CD4-positive, alpha-beta T cell (primary cell): ENCODE measurements at regions not wholly inside any gene's neighbourhood (a gene's known extent, or its start where the extent isn't known, plus 50 kb on each side); places are given as distances from the start of the nearest gene placed in this dataset.

Experiments
- ATAC-seq: fragments of 200-7000 bp; cut with Tn5 transposase; one replicate; pipeline ENCODE4 v1.10.0; 2022; ENCODE audit warnings: mild to moderate bottlenecking; ENCODE audit not compliant: poor library complexity
- CTCF ChIA-PET: fragments of 350-600 bp; sonication (Branson Sonifier 250); formaldehyde crosslinking; loops from one replicate; lab custom pipeline; 2021; ENCODE audit warnings: antibody characterized with exemption, inconsistent platforms; lab: Charles Lee
- POLR2A ChIA-PET: fragments of 350-600 bp; sonication (Branson Sonifier 250); formaldehyde crosslinking; loops from one replicate; lab custom pipeline; 2021; ENCODE audit warnings: antibody characterized with exemption, inconsistent platforms; lab: Charles Lee
- DNase-seq, 14 experiments: peaks; one replicate each; pipeline ENCODE4 v3.0.0-alpha.2; 2013 to 2020; ENCODE audit warnings: mixed read lengths in 2 of 14
- H3K27ac ChIP-seq, 2 donors: one replicate each; pipeline versions ENCODE4 v1.5.1 to v1.7.0; 2013; ENCODE audit warnings: low read length in 2 of 2, low read depth in 1 of 2, mild to moderate bottlenecking in 1 of 2
- H3K27me3 ChIP-seq, 2 experiments: 1 replicate in 1 of 2; 2 replicates in 1 of 2; pipeline versions ENCODE4 v1.6.1 to v1.7.0; 2013; ENCODE audit warnings: low read length in 2 of 2, control low read depth in 1 of 2, mild to moderate bottlenecking in 1 of 2, moderate library complexity in 1 of 2; ENCODE audit not compliant: insufficient read depth in 2 of 2, control insufficient read depth in 1 of 2
- H3K36me3 ChIP-seq: one replicate; pipeline ENCODE4 v1.6.1; 2013; ENCODE audit warnings: low read length, control low read depth; ENCODE audit not compliant: insufficient read depth
- H3K4me1 ChIP-seq: one replicate; pipeline ENCODE4 v1.6.1; 2013; ENCODE audit warnings: low read length, control low read depth; ENCODE audit not compliant: insufficient read depth
- H3K4me3 ChIP-seq: one replicate; pipeline ENCODE4 v1.5.1; 2013; ENCODE audit warnings: mild to moderate bottlenecking, low read length, moderate library complexity
- H3K9me3 ChIP-seq, 2 experiments: 1 replicate in 1 of 2; 2 replicates in 1 of 2; pipeline versions ENCODE4 v1.6.1 to v1.7.0; 2013; ENCODE audit warnings: low read length in 2 of 2, mild to moderate bottlenecking in 2 of 2, control low read depth in 1 of 2, moderate library complexity in 1 of 2; ENCODE audit not compliant: control insufficient read depth in 1 of 2, insufficient read depth in 1 of 2
- H3K27ac Mint-ChIP-seq: one replicate; pipeline ENCODE4 v1.8.0; 2020; ENCODE audit warnings: mixed read lengths
- H3K27me3 Mint-ChIP-seq: one replicate; pipeline ENCODE4 v1.8.0; 2021; ENCODE audit warnings: mixed read lengths
- H3K36me3 Mint-ChIP-seq: one replicate; pipeline ENCODE4 v1.8.0; 2021; ENCODE audit warnings: low read depth, mixed read lengths
- H3K4me1 Mint-ChIP-seq: one replicate; pipeline ENCODE4 v1.8.0; 2021; ENCODE audit warnings: low read depth, mixed read lengths
- H3K4me3 Mint-ChIP-seq: one replicate; pipeline ENCODE4 v1.8.0; 2020; ENCODE audit warnings: mild to moderate bottlenecking, mixed read lengths
- H3K9me3 Mint-ChIP-seq: one replicate; pipeline ENCODE4 v1.8.0; 2020; ENCODE audit warnings: mixed read lengths
- intact Hi-C, 2 experiments: fragments of 100-400 bp; cut with DNase I in 1 of 2; cut with micrococcal nuclease in 1 of 2; formaldehyde crosslinking; loops; one replicate each; pipeline versions ENCODE4 v1.15.1 to v1.9.0; 2023 to 2025; cut with DNase I, micrococcal nuclease
- TF ChIP-seq, protein P1 (sequence below): fragments of 200-600 bp; IDR thresholded peaks from one replicate; pipeline ENCODE4 v1.8.0; 2022; ENCODE audit warnings: antibody characterized with exemption, mild to moderate bottlenecking

DNA sequence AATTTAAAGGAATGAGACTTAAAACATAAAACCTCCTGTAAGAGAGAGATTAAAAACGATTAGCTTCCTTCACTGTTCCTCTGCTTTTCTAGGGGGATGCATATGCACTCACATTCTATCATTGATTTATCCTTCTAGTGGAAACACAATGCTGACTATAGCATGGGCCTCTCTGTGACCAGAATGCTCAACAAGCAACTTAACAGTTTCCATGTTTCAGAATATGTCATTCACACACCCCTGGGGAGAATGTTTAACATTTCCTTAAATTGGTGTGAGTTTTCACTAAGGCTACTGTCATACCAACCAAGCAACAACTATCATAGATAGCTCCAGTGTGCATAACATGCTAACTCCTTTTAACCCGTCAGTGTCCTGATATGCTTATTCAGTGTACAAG lies 337.9 kb upstream of the GRM7 start:
- H3K36me3 ChIP-seq = no peaks in the 10 kb centered on the region

DNA sequence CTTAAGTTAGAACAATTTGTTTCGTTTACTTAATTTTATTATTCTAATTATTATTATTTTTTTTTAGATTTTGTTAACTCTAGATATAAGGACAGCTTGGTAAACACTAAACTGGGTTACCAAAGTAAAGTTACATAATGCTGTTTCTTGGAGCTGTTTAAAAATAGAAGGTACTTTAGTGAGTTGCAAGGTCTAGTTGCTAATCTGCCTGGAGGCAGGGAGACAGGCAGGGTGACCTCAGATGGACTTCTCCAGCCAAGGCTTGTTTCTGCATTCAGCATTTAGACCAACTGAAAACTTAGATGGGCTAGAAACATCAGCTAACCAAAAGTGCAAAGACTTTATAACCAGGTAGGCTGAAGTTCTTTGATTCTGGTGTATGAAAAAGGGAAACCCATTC lies 336.4 kb upstream of the GRM7 start:
- Histone ChIP-seq H3K9me3 (peaks cover 0 to 9% of the 10 kb centered on the region in 2 experiments), H3K36me3 (no peaks in the 10 kb centered on the region), H3K27me3 (no peaks in the 10 kb centered on the region), H3K4me1 (no peaks in the 10 kb centered on the region), H3K27ac (no peak overlapping the region), H3K4me3 (no peak overlapping the region)
- no peaks in the 10 kb centered on the region for H3K27me3 Mint-ChIP-seq
- no peak overlapping the region for H3K27ac Mint-ChIP-seq
- no peak overlapping the region for H3K4me3 Mint-ChIP-seq
- H3K36me3 Mint-ChIP-seq = no peaks in the 10 kb centered on the region
- intact Hi-C loops = no loop called here
- CTCF ChIA-PET = no interaction called here
- TF ChIP-seq, protein P1, sequence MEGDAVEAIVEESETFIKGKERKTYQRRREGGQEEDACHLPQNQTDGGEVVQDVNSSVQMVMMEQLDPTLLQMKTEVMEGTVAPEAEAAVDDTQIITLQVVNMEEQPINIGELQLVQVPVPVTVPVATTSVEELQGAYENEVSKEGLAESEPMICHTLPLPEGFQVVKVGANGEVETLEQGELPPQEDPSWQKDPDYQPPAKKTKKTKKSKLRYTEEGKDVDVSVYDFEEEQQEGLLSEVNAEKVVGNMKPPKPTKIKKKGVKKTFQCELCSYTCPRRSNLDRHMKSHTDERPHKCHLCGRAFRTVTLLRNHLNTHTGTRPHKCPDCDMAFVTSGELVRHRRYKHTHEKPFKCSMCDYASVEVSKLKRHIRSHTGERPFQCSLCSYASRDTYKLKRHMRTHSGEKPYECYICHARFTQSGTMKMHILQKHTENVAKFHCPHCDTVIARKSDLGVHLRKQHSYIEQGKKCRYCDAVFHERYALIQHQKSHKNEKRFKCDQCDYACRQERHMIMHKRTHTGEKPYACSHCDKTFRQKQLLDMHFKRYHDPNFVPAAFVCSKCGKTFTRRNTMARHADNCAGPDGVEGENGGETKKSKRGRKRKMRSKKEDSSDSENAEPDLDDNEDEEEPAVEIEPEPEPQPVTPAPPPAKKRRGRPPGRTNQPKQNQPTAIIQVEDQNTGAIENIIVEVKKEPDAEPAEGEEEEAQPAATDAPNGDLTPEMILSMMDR = no peak
- peaks cover 8% of the 10 kb centered on the region for H3K9me3 Mint-ChIP-seq
- ATAC-seq = no peak
- H3K4me1 Mint-ChIP-seq = no peaks in the 10 kb centered on the region
- POLR2A ChIA-PET = no interaction called here
- no peak for DNase-seq

More for the DNA sequence above, 337.9 kb upstream of the GRM7 start:
- H3K27ac Mint-ChIP-seq = no peak overlapping the region
- no peak for DNase-seq
- no peaks in the 10 kb centered on the region for H3K27me3 Mint-ChIP-seq
- H3K9me3 ChIP-seq = peaks cover 0 to 9% of the 10 kb centered on the region in 2 experiments
- H3K4me3 ChIP-seq = no peak overlapping the region
- intact Hi-C loops = no loop called here
- no peak overlapping the region for H3K4me3 Mint-ChIP-seq
- CTCF ChIA-PET = no interaction called here
- H3K36me3 Mint-ChIP-seq = no peaks in the 10 kb centered on the region
- ATAC-seq = no peak
- TF ChIP-seq, protein P1 = no peak
- H3K27me3 ChIP-seq = no peaks in the 10 kb centered on the region
- POLR2A ChIA-PET = no interaction called here
- no peak overlapping the region for H3K27ac ChIP-seq
- no peaks in the 10 kb centered on the region for H3K4me1 Mint-ChIP-seq
- peaks cover 8% of the 10 kb centered on the region for H3K9me3 Mint-ChIP-seq
- H3K4me1 ChIP-seq = no peaks in the 10 kb centered on the region

DNA sequence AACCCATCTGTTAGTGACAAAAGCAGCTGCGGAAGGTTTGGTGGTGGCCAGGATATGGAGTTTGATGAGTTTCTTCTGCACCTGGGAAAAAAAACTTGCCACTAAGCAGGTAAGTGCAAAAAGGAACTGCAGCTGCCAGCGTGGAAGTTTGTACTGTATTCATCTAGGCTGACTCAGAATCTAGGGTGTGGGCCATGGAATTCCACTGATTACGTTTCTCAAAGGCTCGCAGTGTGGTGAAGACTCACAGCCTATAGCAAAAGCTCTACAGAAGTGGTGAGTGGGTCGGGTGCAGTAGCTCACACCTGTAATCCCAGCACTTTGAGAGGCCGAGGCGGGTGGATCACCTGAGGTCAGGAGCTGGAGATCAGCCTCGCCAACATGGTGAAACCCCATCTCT lies 334.6 kb upstream of the GRM7 start:
- DNase-seq (no peak), ATAC-seq (no peak)
- ChIA-PET POLR2A (no interaction called here), CTCF (no interaction called here)
- no peak overlapping the region for H3K27ac Mint-ChIP-seq
- H3K4me3 Mint-ChIP-seq = no peak overlapping the region
- H3K9me3 Mint-ChIP-seq = peaks cover 2% of the 10 kb centered on the region
- peaks cover 0 to 3% of the 10 kb centered on the region in 2 experiments for H3K9me3 ChIP-seq
- intact Hi-C loops = no loop called here
- TF ChIP-seq, protein P1 = no peak
- no peaks in the 10 kb centered on the region for H3K27me3 ChIP-seq
- H3K27ac ChIP-seq = no peak overlapping the region
- H3K36me3 Mint-ChIP-seq = no peaks in the 10 kb centered on the region
- H3K4me3 ChIP-seq = no peak overlapping the region
- H3K4me1 Mint-ChIP-seq = no peaks in the 10 kb centered on the region
- H3K36me3 ChIP-seq = no peaks in the 10 kb centered on the region
- H3K4me1 ChIP-seq = no peaks in the 10 kb centered on the region
- no peaks in the 10 kb centered on the region for H3K27me3 Mint-ChIP-seq
